Body of pancreas (tissue), 4 donors: ENCODE measurements at regions not wholly inside any gene's neighbourhood (a gene's known extent, or its start where the extent isn't known, plus 50 kb on each side); places are given as distances from the start of the nearest gene placed in this dataset.
"Not testable (repeated sequence)": the region's sequence is repeated elsewhere in the genome, so short reads cannot be mapped to it uniquely, and the experiment has no call there.

Source experiments
- ATAC-seq: fragments of 150-250 bp; one replicate; pipeline ENCODE4 v1.9.1; 2016
- DNase-seq, 4 donors: peaks; one replicate each; pipeline ENCODE4 v3.0.0-alpha.2; 2019
- H3K27ac ChIP-seq, 4 donors: fragments of 200-600 bp; sonication (generic); 1 replicate in 3 of 4; 2 replicates in 1 of 4; pipeline versions ENCODE4 v1.5.1 to v1.6.1; 2016 to 2019; ENCODE audit warnings: mild to moderate bottlenecking in 1 of 4, mixed read lengths in 1 of 4, moderate library complexity in 1 of 4
- H3K27me3 ChIP-seq, 2 donors: fragments of 200-600 bp; sonication (generic); one replicate each; pipeline ENCODE4 v1.6.0; 2016; ENCODE audit warnings: mild to moderate bottlenecking in 1 of 2
- H3K36me3 ChIP-seq, 2 donors: fragments of 200-600 bp; sonication (generic); replicated peaks in 1 of 2; 2 replicates each; pipeline ENCODE4 v1.5.1; 2016; ENCODE audit warnings: low read depth in 2 of 2; ENCODE audit not compliant: insufficient read depth in 1 of 2
- H3K4me1 ChIP-seq: fragments of 200-600 bp; sonication (generic); one replicate; pipeline ENCODE4 v1.6.0; 2016
- H3K4me3 ChIP-seq, 2 donors: fragments of 200-600 bp; sonication (generic); 1 replicate in 1 of 2; 2 replicates in 1 of 2; pipeline ENCODE4 v1.5.1; 2016 to 2019
- H3K9me3 ChIP-seq, 3 donors: fragments of 200-600 bp; sonication (generic); 1 replicate in 2 of 3; 2 replicates in 1 of 3; pipeline ENCODE4 v1.5.1; 2016
- CTCF ChIP-seq, 7 experiments: fragments of 450-650 bp in 4 of 7; fragments of 200-600 bp in 3 of 7; sonication (generic) in 3 of 7; IDR thresholded peaks; one replicate each; pipeline ENCODE4 v1.5.1; 2016 to 2019; ENCODE audit warnings: antibody characterized with exemption in 7 of 7
- POLR2A ChIP-seq, 3 donors: fragments of 450-650 bp; IDR thresholded peaks; one replicate each; pipeline ENCODE4 v1.6.1; 2016; ENCODE audit warnings: antibody characterized with exemption in 3 of 3, mild to moderate bottlenecking in 2 of 3
- WGBS, 2 donors: methylation state at CpG; one replicate each; pipeline ENCODE4 v1.1.5; 2017; 5-methylcytosine and 5-hydroxymethylcytosine counted together
- intact Hi-C: fragments of 100-400 bp; cut with DNase I; formaldehyde crosslinking; loops from one replicate; pipeline ENCODE4 v1.15.1; 2023

- Histone ChIP-seq H3K27me3 (no peaks in the 10 kb centered on the region), H3K4me3 (no peak overlapping the region), H3K27ac (no peak overlapping the region), H3K36me3 (no peaks in the 10 kb centered on the region), H3K4me1 (no peaks in the 10 kb centered on the region), H3K9me3 (no peaks in the 10 kb centered on the region)
- no peak for DNase-seq
- TF ChIP-seq POLR2A (IDR thresholded peaks at IDR 0.05): no peak
- no peak for TF ChIP-seq CTCF (IDR thresholded peaks at IDR 0.05)
- 68 to 72% methylated on average over 9 of the region's 9 CpGs for WGBS, 2 donors
- no peak for ATAC-seq
- intact Hi-C loops: no loop called here
These were observed 469.0 kb downstream of the TFEC start for GRCh38 chr7:115561335-115562110.

- intact Hi-C loops: no loop called here
- WGBS, 2 donors: 77 to 88% methylated on average over 1 of the region's 1 CpG
- ATAC-seq (no peak), DNase-seq (no peak)
- Histone ChIP-seq H3K4me3 (no peak overlapping the region), H3K4me1 (no peaks in the 10 kb centered on the region), H3K9me3 (no peaks in the 10 kb centered on the region), H3K36me3 (no peaks in the 10 kb centered on the region), H3K27me3 (no peaks in the 10 kb centered on the region), H3K27ac (no peak overlapping the region)
- TF ChIP-seq CTCF (IDR thresholded peaks at IDR 0.05): no peak
- TF ChIP-seq POLR2A (IDR thresholded peaks at IDR 0.05): no peak
These were observed 470.7 kb downstream of the TFEC start for GRCh38 chr7:115559877-115560276.

- DNase-seq: no peak
- Histone ChIP-seq H3K27ac (no peak overlapping the region), H3K27me3 (no peaks in the 10 kb centered on the region), H3K9me3 (no peaks in the 10 kb centered on the region), H3K4me3 (no peak overlapping the region), H3K36me3 (no peaks in the 10 kb centered on the region), H3K4me1 (no peaks in the 10 kb centered on the region)
- intact Hi-C loops: no loop called here
- WGBS, 2 donors: 81 to 82% methylated on average over 1 of the region's 1 CpG
- no peak for TF ChIP-seq CTCF (IDR thresholded peaks at IDR 0.05)
- TF ChIP-seq POLR2A (IDR thresholded peaks at IDR 0.05): no peak
- ATAC-seq: no peak
These were observed 472.4 kb downstream of the TFEC start for GRCh38 chr7:115558161-115558560.

GRCh38 chr7:115557296-115557695 lies 473.3 kb downstream of the TFEC start:
- H3K27ac ChIP-seq, intact Hi-C loops, H3K9me3 ChIP-seq, H3K4me1 ChIP-seq, H3K36me3 ChIP-seq, DNase-seq, ATAC-seq, H3K4me3 ChIP-seq, H3K27me3 ChIP-seq: not testable (repeated sequence)
- WGBS, 2 donors: 74 to 85% methylated on average over 2 of the region's 2 CpGs

GRCh38 chr7:115552766-115553165 lies 477.8 kb downstream of the TFEC start:
- Histone ChIP-seq H3K27me3 (no peaks in the 10 kb centered on the region), H3K27ac (no peak overlapping the region), H3K9me3 (no peaks in the 10 kb centered on the region), H3K4me1 (no peaks in the 10 kb centered on the region), H3K36me3 (no peaks in the 10 kb centered on the region), H3K4me3 (no peak overlapping the region)
- DNase-seq (no peak), ATAC-seq (no peak)
- TF ChIP-seq CTCF (IDR thresholded peaks at IDR 0.05) (no peak), POLR2A (IDR thresholded peaks at IDR 0.05) (no peak)
- 67 to 75% methylated on average over 4 of the region's 4 CpGs for WGBS, 2 donors
- intact Hi-C loops: no loop called here
